A673 (cell line): ENCODE measurements at regions not wholly inside any gene's neighbourhood (a gene's known extent, or its start where the extent isn't known, plus 50 kb on each side); places are given as distances from the start of the nearest gene placed in this dataset.
"Not testable (repeated sequence)": the region's sequence is repeated elsewhere in the genome, so short reads cannot be mapped to it uniquely, and the experiment has no call there.

ENCODE experiments used
- BruUV-seq: library from RNA; stranded (reverse); fragments of 400-500 nt; replicated peaks from 2 replicates; lab custom pipeline; 2021; lab: Mats Ljungman, UMichigan
- CTCF ChIA-PET: fragments of 300-600 bp; sonication (Branson Sonifier 250); formaldehyde crosslinking; loops from one replicate; lab custom pipeline; 2022; ENCODE audit warnings: antibody characterized with exemption; lab: Charles Lee
- POLR2A ChIA-PET: fragments of 300-600 bp; sonication (Branson Sonifier 250); formaldehyde crosslinking; loops from one replicate; lab custom pipeline; 2022; ENCODE audit warnings: antibody characterized with exemption; ENCODE audit not compliant: low non-redundant PET; lab: Charles Lee
- DNase-seq: peaks from one replicate; pipeline ENCODE4 v3.0.0-alpha.2; 2015; ENCODE audit warnings: low spot score
- H3K27ac ChIP-seq: fragments of 200-600 bp; sonication (generic); 2 replicates; pipeline ENCODE4 v1.5.1; 2016; ENCODE audit warnings: mixed run types, low read depth, mild to moderate bottlenecking, mixed read lengths, antibody characterized with exemption, low read length; ENCODE audit not compliant: poor library complexity, severe bottlenecking
- H3K27me3 ChIP-seq: fragments of 200-600 bp; sonication (generic); replicated peaks from 2 replicates; pipeline ENCODE4 v1.6.1; 2017; ENCODE audit warnings: mixed run types, low read depth, mild to moderate bottlenecking, mixed read lengths, antibody characterized with exemption, low read length; ENCODE audit not compliant: insufficient read depth, poor library complexity
- H3K36me3 ChIP-seq: fragments of 200-600 bp; sonication (generic); 2 replicates; pipeline ENCODE4 v1.6.1; 2016; ENCODE audit warnings: mixed run types, mild to moderate bottlenecking, mixed read lengths, antibody characterized with exemption, low read length; ENCODE audit not compliant: insufficient read depth, poor library complexity, severe bottlenecking
- H3K4me1 ChIP-seq: fragments of 200-600 bp; sonication (generic); 2 replicates; pipeline ENCODE4 v1.6.1; 2017; ENCODE audit warnings: mixed run types, mild to moderate bottlenecking, mixed read lengths, antibody characterized with exemption, low read length; ENCODE audit not compliant: insufficient read depth, poor library complexity, severe bottlenecking
- H3K4me3 ChIP-seq: fragments of 200-600 bp; sonication (generic); 2 replicates; pipeline ENCODE4 v1.5.1; 2016; ENCODE audit warnings: low read depth, mixed run types, mild to moderate bottlenecking, mixed read lengths, low read length; ENCODE audit not compliant: poor library complexity, severe bottlenecking
- H3K9me3 ChIP-seq: fragments of 200-600 bp; sonication (generic); 2 replicates; pipeline ENCODE4 v1.6.1; 2016; ENCODE audit warnings: mixed run types, low read depth, mild to moderate bottlenecking, mixed read lengths, antibody characterized with exemption, low read length; ENCODE audit not compliant: poor library complexity, severe bottlenecking
- CTCF ChIP-seq: fragments of 300-800, 200-600 bp; sonication (generic); conservative IDR thresholded peaks from 2 replicates; pipeline ENCODE4 v1.5.1; 2017; ENCODE audit warnings: low read depth, mild to moderate bottlenecking, antibody characterized with exemption, low read length, moderate library complexity, mixed read lengths
- EZH2 ChIP-seq: fragments of 200-600 bp; sonication (generic); IDR thresholded peaks from 2 replicates; pipeline ENCODE4 v1.6.1; 2017; ENCODE audit warnings: borderline replicate concordance, low read depth, mild to moderate bottlenecking, mixed read lengths, antibody characterized with exemption, low read length; ENCODE audit not compliant: poor library complexity, severe bottlenecking
- intact Hi-C: fragments of 100-400 bp; cut with micrococcal nuclease; formaldehyde crosslinking; loops from one replicate; pipeline ENCODE4 v1.10.0; 2022; ENCODE audit not compliant: unreplicated experiment

GRCh38 chr2:130251873-130252620, 53.8 kb upstream of the TUBA3E start:
- BruUV-seq = no TSS peak
- TF ChIP-seq EZH2 = peak; percentile 60
- TF ChIP-seq CTCF = no peak
- CTCF ChIA-PET = no interaction called here
- Histone ChIP-seq H3K27me3 (peaks cover 89% of the 10 kb centered on the region), H3K4me1 (no peaks in the 10 kb centered on the region), H3K9me3 (no peaks in the 10 kb centered on the region), H3K4me3 (no peak overlapping the region), H3K27ac (no peak overlapping the region), H3K36me3 (no peaks in the 10 kb centered on the region)
- POLR2A ChIA-PET = no interaction called here
- intact Hi-C loops = no loop called here
- no peak for DNase-seq

GRCh38 chr2:130251535-130251872, 53.3 kb upstream of the TUBA3E start:
- no peak for TF ChIP-seq EZH2
- no peak for TF ChIP-seq CTCF
- Histone ChIP-seq H3K27ac (no peak overlapping the region), H3K9me3 (no peaks in the 10 kb centered on the region), H3K4me1 (no peaks in the 10 kb centered on the region), H3K4me3 (no peak overlapping the region), H3K36me3 (no peaks in the 10 kb centered on the region), H3K27me3 (peaks cover 85% of the 10 kb centered on the region)
- DNase-seq = no peak
- intact Hi-C loops = no loop called here
- ChIA-PET POLR2A (no interaction called here), CTCF (no interaction called here)
- BruUV-seq = no TSS peak

- H3K36me3 ChIP-seq, BruUV-seq, H3K4me3 ChIP-seq, DNase-seq, H3K27ac ChIP-seq, H3K4me1 ChIP-seq, CTCF ChIA-PET, H3K9me3 ChIP-seq, POLR2A ChIA-PET, intact Hi-C loops: not testable (repeated sequence)
- H3K27me3 ChIP-seq = peaks cover 55% of the 10 kb centered on the region
Observed at GRCh38 chr2:130248355-130248754, 50.1 kb upstream of the TUBA3E start.
